ENCODE measurements at regions not wholly inside any gene's neighbourhood (a gene's known extent, or its start where the extent isn't known, plus 50 kb on each side); places are given as distances from the start of the nearest gene placed in this dataset.
"Not testable (repeated sequence)": the region's sequence is repeated elsewhere in the genome, so short reads cannot be mapped to it uniquely, and the experiment has no call there.

GRCh38 chr7:142461437-142461836 lies 203.6 kb upstream of the PRSS58 start:
- no peak for DNase-seq

GRCh38 chr7:142460402-142461117 lies 202.7 kb upstream of the PRSS58 start:
- no peak for DNase-seq

DNA sequence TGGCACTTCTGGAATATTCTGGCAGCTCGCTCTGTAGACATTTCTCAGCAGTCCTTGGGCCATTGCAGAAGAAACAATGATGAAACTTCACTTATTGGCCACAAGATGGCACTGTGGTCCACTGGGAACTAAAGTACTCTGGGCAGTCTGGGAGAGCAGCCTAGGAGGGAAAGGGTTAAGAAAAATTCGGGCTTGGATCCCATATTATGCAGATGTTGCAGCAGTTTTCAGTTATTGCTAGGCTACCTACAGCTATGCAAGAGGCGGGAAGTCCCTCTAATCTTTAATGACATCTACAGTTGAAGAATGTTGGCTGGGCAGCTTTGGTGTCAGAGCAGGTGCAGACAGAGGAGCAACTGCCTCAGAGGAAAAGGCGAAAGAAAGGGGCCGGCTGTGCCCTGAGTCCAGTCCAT lies 201.7 kb upstream of the PRSS58 start:
- peak; percentile 76 for DNase-seq

GRCh38 chr7:142457146-142457703 lies 199.4 kb upstream of the PRSS58 start:
- DNase-seq, result no peak

DNA sequence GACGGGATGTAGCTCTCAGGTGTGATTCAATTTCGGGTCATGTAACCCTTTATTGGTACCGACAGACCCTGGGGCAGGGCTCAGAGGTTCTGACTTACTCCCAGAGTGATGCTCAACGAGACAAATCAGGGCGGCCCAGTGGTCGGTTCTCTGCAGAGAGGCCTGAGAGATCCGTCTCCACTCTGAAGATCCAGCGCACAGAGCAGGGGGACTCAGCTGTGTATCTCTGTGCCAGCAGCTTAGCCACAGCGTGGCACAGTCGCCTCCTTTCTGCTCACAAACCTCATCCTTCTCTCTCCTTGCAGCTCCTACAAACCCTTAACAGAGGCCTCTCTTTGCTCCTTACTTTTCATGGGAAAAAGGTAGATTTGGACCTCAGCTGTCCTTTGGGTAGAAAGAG lies 197.5 kb upstream of the PRSS58 start:
- DNase-seq, result no peak

DNA sequence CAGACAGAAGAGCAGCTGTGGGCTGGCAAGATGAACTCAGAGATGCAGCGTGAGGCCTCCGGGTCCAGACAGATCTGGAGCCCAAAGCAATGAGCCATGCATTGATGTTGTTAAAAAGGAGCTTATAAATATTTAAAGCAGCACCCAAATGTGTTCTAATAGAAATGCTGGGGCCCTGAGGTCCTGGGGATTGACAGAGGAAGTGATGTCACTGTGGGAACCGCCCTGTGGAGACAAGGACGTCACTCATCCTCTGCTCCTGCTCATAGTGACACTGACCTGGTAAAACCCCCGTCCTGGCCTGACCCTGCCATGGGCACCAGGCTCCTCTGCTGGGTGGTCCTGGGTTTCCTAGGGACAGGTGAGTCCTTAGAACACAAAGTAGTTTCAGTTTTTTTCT lies 197.0 kb upstream of the PRSS58 start:
- DNase-seq, result no peak

DNA sequence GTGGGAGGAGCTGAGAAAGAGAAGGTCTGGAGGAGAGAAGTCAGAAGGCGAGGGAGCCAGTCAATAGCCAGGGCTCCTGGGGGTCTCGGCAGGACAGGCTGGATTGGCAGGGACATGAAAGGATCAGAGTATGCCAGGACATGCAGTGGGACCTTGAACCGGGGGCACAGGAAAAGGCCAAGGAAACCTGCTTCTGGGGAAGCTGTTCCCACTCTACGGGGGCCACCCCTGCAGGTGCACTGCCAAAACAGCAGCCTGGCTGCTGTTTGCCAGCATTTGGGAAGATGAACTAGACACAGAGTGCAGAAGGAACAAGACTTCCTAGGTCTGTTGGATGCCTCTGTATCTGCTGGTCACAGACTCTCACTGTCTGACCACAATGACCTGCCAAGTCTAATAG lies 194.9 kb upstream of the PRSS58 start:
- no peak for DNase-seq

DNA sequence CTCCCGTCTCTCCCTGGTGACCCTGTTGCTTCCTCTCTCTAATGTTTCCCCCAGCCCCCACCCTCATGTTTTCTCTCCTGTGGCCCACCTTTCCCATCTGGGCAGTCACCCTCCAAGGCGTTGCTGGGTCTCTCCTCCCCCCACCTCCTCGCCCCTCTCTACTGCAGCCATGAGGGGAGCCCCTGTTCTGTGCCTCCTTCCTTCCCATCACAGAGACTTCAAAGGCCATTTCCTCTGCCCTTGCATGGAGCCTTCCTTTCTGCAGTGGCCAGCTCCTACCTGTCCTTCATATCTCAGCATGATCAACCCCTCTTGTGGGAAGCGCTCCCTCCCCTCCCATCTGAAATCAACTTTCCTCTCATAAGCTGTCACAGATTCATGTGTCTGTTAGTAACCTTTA lies 194.0 kb upstream of the PRSS58 start:
- no peak for DNase-seq

DNA sequence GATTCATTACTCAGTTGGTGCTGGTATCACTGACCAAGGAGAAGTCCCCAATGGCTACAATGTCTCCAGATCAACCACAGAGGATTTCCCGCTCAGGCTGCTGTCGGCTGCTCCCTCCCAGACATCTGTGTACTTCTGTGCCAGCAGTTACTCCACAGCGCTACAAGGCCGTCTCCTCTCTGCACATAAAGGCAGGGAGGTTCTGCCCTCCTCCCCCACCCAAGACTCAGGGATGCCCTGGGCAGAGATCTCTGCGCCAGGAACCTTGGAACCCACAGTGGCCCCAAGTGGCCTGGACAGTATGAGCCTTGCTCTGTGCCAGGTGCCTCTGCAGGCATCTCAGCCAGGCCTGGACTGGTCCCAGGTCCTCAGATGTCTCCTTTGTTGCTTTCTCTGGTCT lies 193.4 kb upstream of the PRSS58 start:
- DNase-seq, result no peak

GRCh38 chr7:142450695-142451094 lies 192.8 kb upstream of the PRSS58 start:
- DNase-seq, result peak; percentile 39

- peak; percentile 71 for DNase-seq
Observed at GRCh38 chr7:142450206-142450605, 192.3 kb upstream of the PRSS58 start.

- DNase-seq, result not testable (repeated sequence)
Observed at GRCh38 chr7:142448857-142449256, 191.0 kb upstream of the PRSS58 start.

- DNase-seq, result peak; percentile 35
Observed at GRCh38 chr7:142447762-142448161, 189.9 kb upstream of the PRSS58 start.

- DNase-seq, result peak; percentile 98
Observed at GRCh38 chr7:142445019-142445686, 187.3 kb upstream of the PRSS58 start.

GRCh38 chr7:142443216-142444010 lies 185.6 kb upstream of the PRSS58 start:
- DNase-seq, result no peak

DNA sequence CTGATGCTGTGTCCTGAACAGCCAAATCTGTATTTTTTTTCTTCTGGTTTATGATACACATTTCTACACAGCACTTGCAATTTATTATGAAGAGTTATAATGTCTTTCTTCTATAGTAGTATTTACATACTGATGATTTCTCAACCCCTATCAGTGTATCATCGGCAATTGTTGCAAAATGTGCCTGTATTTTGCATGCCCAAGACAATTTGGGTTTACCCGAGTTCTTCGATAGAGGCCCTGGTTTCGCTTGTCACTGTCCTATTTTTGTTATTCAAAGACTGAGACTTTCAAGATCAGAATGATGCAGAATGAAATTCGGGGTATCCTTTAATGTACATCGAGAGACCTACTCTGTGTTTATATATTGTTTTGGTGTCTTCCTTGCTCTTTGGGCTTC lies 184.5 kb upstream of the PRSS58 start:
- DNase-seq, result no peak

DNA sequence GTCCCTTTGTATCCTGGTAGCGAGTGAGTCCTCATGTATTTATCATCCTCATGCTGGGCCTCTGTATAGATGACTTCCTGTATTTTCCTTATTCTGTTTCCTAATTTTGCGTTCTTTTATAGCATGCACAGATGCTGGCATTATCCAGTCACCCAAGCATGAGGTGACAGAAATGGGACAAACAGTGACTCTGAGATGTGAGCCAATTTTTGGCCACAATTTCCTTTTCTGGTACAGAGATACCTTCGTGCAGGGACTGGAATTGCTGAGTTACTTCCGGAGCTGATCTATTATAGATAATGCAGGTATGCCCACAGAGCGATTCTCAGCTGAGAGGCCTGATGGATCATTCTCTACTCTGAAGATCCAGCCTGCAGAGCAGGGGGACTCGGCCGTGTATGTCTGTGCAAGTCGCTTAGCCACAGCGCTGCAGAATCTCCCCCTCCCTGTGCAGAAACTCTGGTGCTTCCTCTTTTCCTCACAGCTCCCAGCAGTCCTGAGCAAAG lies 183.1 kb upstream of the PRSS58 start:
- no peak for DNase-seq

GRCh38 chr7:142440219-142440905 lies 182.5 kb upstream of the PRSS58 start:
- DNase-seq, result no peak

DNA sequence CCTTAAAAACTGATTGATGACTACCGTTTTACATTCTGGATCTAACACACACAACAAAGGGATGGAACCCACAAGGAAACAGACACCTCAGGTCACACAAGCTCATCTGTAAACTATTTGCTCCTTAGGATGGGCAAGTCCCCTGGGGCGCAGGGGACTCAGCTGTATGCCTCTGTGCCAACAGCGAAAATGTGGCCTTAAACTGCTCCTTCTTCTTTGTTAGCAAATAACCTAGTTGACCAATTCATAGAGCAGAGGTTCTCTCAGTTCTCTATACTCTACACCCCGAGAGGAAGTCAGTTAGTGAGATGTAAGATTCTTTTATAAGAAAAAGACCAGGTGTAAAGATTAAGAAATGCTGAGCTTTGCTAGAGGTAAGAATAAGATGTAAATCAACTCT lies 181.9 kb upstream of the PRSS58 start:
- no peak for DNase-seq

DNA sequence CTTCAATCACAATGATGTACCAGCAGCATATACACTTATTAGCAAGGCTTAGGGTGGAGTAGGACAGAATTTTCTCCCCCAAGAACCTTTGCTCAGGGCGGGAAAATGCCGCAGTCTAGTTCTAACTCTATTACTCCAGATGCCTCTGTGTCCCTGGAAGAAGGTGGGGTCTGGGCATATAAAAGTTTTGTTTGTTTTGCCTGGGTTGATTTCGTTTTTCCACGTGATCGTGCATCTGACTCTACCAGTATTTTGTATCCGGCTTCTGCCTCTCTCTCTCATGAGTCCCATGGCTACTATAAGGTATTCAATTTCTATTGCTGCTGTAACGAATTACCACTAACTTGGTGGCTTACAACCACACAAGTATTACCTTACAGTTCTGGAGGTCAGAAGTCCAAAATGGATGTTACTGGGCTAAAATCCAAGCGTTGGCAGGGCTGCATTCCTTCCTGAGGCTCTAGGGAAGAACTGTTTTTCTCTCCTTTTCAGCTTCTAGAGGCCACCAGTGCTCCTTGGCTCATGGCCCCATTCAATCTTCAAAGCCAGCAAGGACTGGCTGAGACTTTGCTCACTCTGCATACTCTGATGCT lies 181.2 kb upstream of the PRSS58 start:
- no peak for DNase-seq

DNA sequence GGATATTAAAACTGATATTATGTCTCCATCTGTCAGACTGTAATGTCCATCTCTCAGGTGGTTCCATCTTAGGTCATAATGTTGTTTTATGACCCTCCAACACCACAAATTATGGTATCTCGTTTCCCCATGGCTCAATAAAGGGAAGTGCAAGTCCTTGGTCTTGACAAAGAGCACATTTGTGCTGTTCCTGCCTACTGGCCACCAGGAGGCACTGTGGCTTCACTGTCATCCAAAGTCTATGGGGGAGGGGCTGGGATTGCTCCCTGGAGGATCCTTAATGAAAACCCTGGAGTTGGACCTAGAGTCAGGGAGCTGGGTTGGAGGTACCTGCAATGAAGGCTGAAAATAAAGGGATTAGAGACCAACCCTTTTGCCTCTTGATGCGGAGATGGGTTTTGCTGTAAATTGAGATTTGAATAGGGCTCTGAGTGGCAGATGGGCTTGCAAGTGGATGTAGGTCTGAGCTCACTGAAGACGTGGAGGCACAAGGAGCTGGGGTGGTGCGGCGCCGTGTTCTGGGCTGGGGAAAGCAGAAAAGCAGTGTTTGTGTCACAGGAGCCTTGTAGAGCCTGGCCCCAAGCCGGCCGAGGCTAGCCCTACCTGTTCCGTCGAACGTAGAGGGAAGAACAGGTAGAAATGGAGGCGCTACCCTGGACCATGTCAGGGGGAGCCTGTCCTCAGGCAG lies 180.5 kb upstream of the PRSS58 start:
- DNase-seq, result peak; percentile 78

GRCh38 chr7:142437741-142438140 lies 179.9 kb upstream of the PRSS58 start:
- no peak for DNase-seq
